ENCODE measurements at regions not wholly inside any gene's neighbourhood (a gene's known extent, or its start where the extent isn't known, plus 50 kb on each side); places are given as distances from the start of the nearest gene placed in this dataset.

GRCh38 chr4:101527188-101527587 is 179.9 kb upstream of the PPP3CA start:
- no peak overlapping the region for H3K27ac ChIP-seq (ENCODE audit: poor library complexity, severe bottlenecking)
- no peak overlapping the region for H3K4me3 ChIP-seq (ENCODE audit: severe bottlenecking)
- DNase-seq (ENCODE audit: low spot score), result no peak
- no peaks in the 10 kb centered on the region for H3K36me3 ChIP-seq (ENCODE audit: low read depth)
- H3K4me1 ChIP-seq (ENCODE audit: insufficient read depth, poor library complexity, severe bottlenecking), result no peaks in the 10 kb centered on the region
- H3K9me3 ChIP-seq (ENCODE audit: severe bottlenecking), result no peaks in the 10 kb centered on the region
- ATAC-seq (ENCODE audit: low read depth), result no peak
- TF ChIP-seq CTCF (IDR thresholded peaks at IDR 0.05; ENCODE audit: poor library complexity, severe bottlenecking), result no peak
- no peaks in the 10 kb centered on the region for H3K27me3 ChIP-seq (ENCODE audit: insufficient read depth, poor library complexity, severe bottlenecking)

- no peak for DNase-seq (ENCODE audit: low spot score)
- H3K27me3 ChIP-seq (ENCODE audit: insufficient read depth, poor library complexity, severe bottlenecking), result no peaks in the 10 kb centered on the region
- no peak for ATAC-seq (ENCODE audit: low read depth)
- H3K4me3 ChIP-seq (ENCODE audit: severe bottlenecking), result no peak overlapping the region
- TF ChIP-seq CTCF (IDR thresholded peaks at IDR 0.05; ENCODE audit: poor library complexity, severe bottlenecking), result no peak
- no peaks in the 10 kb centered on the region for H3K9me3 ChIP-seq (ENCODE audit: severe bottlenecking)
- H3K36me3 ChIP-seq (ENCODE audit: low read depth), result no peaks in the 10 kb centered on the region
- no peaks in the 10 kb centered on the region for H3K4me1 ChIP-seq (ENCODE audit: insufficient read depth, poor library complexity, severe bottlenecking)
- no peak overlapping the region for H3K27ac ChIP-seq (ENCODE audit: poor library complexity, severe bottlenecking)
Observed at GRCh38 chr4:101515566-101515965, 168.2 kb upstream of the PPP3CA start.

- TF ChIP-seq CTCF (IDR thresholded peaks at IDR 0.05; ENCODE audit: poor library complexity, severe bottlenecking), result no peak
- Histone ChIP-seq H3K27me3 (ENCODE audit: insufficient read depth, poor library complexity, severe bottlenecking) (no peaks in the 10 kb centered on the region), H3K9me3 (ENCODE audit: severe bottlenecking) (no peaks in the 10 kb centered on the region), H3K4me3 (ENCODE audit: severe bottlenecking) (no peak overlapping the region), H3K36me3 (ENCODE audit: low read depth) (no peaks in the 10 kb centered on the region), H3K27ac (ENCODE audit: poor library complexity, severe bottlenecking) (no peak overlapping the region), H3K4me1 (ENCODE audit: insufficient read depth, poor library complexity, severe bottlenecking) (no peaks in the 10 kb centered on the region)
- ATAC-seq (ENCODE audit: low read depth), result no peak
- DNase-seq (ENCODE audit: low spot score), result no peak
Observed at GRCh38 chr4:101515099-101515498, 167.8 kb upstream of the PPP3CA start.

- Histone ChIP-seq H3K4me3 (ENCODE audit: severe bottlenecking) (no peak overlapping the region), H3K27me3 (ENCODE audit: insufficient read depth, poor library complexity, severe bottlenecking) (no peaks in the 10 kb centered on the region), H3K27ac (ENCODE audit: poor library complexity, severe bottlenecking) (no peak overlapping the region), H3K4me1 (ENCODE audit: insufficient read depth, poor library complexity, severe bottlenecking) (no peaks in the 10 kb centered on the region), H3K9me3 (ENCODE audit: severe bottlenecking) (no peaks in the 10 kb centered on the region), H3K36me3 (ENCODE audit: low read depth) (no peaks in the 10 kb centered on the region)
- no peak for TF ChIP-seq CTCF (IDR thresholded peaks at IDR 0.05; ENCODE audit: poor library complexity, severe bottlenecking)
- DNase-seq (ENCODE audit: low spot score) (no peak), ATAC-seq (ENCODE audit: low read depth) (no peak)
Observed at GRCh38 chr4:101512416-101512815, 165.1 kb upstream of the PPP3CA start.

- DNase-seq (ENCODE audit: low spot score), result no peak
- Histone ChIP-seq H3K4me1 (ENCODE audit: insufficient read depth, poor library complexity, severe bottlenecking) (no peaks in the 10 kb centered on the region), H3K27me3 (ENCODE audit: insufficient read depth, poor library complexity, severe bottlenecking) (no peaks in the 10 kb centered on the region), H3K4me3 (ENCODE audit: severe bottlenecking) (no peak overlapping the region), H3K9me3 (ENCODE audit: severe bottlenecking) (no peaks in the 10 kb centered on the region), H3K27ac (ENCODE audit: poor library complexity, severe bottlenecking) (no peak overlapping the region), H3K36me3 (ENCODE audit: low read depth) (no peaks in the 10 kb centered on the region)
- no peak for ATAC-seq (ENCODE audit: low read depth)
- no peak for TF ChIP-seq CTCF (IDR thresholded peaks at IDR 0.05; ENCODE audit: poor library complexity, severe bottlenecking)
Observed at GRCh38 chr4:101501421-101501820, 154.1 kb upstream of the PPP3CA start.
